ENCODE measurements at regions not wholly inside any gene's neighbourhood (a gene's known extent, or its start where the extent isn't known, plus 50 kb on each side); places are given as distances from the start of the nearest gene placed in this dataset.

DNA sequence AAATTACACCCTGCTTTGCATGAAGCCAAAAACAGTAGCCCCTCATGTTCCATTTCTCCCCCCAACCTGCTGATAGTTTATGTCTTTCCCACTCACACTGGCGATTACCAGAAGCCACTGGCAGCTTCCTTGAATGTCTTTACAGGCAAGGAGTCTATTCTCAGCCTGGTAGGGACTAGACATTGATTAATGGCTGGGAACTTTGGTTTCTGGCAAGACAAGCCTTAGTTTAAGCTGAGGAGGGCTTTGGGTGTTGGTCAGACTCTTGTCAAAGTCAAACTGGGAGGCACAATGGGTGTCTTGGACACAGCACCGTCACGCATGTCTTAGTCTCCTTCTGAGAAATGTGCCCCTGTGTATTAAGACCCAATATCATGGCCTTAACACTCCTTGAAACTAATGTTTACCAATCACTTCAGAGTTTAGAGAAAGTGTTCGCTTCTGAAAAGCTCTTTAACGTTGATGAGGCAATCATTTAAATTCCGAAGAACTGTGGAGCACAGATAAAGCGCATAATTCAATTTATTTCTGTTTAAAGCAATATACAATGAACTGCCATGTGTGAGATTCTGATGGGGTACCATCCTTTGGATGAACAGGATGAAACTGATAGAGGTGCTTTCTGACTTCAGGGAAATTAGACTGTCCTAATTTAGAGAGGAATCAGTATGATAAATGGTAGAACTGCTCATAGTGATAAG lies 53.9 kb upstream of the CPEB4 start:
- TF ChIP-seq ELF4 (CRISPR knock-in tag; IDR thresholded peaks at IDR 0.05; ENCODE audit: low read depth) (no peak), FOXK1 (CRISPR knock-in tag; IDR thresholded peaks at IDR 0.05) (no peak), SOX15 (CRISPR knock-in tag; IDR thresholded peaks at IDR 0.05) (no peak), SP1 (CRISPR knock-in tag; conservative IDR thresholded peaks at IDR 0.05) (no peak), NFYB (CRISPR knock-in tag; conservative IDR thresholded peaks at IDR 0.05; ENCODE audit: low read depth) (no peak), CREB1 (CRISPR knock-in tag; IDR thresholded peaks at IDR 0.05) (no peak), IRF2 (CRISPR knock-in tag; IDR thresholded peaks at IDR 0.05; ENCODE audit: borderline replicate concordance, low read depth) (no peak), NR3C1 (CRISPR knock-in tag; conservative IDR thresholded peaks at IDR 0.05; ENCODE audit: low read depth) (no peak)
- TF ChIP-seq, protein P1, sequence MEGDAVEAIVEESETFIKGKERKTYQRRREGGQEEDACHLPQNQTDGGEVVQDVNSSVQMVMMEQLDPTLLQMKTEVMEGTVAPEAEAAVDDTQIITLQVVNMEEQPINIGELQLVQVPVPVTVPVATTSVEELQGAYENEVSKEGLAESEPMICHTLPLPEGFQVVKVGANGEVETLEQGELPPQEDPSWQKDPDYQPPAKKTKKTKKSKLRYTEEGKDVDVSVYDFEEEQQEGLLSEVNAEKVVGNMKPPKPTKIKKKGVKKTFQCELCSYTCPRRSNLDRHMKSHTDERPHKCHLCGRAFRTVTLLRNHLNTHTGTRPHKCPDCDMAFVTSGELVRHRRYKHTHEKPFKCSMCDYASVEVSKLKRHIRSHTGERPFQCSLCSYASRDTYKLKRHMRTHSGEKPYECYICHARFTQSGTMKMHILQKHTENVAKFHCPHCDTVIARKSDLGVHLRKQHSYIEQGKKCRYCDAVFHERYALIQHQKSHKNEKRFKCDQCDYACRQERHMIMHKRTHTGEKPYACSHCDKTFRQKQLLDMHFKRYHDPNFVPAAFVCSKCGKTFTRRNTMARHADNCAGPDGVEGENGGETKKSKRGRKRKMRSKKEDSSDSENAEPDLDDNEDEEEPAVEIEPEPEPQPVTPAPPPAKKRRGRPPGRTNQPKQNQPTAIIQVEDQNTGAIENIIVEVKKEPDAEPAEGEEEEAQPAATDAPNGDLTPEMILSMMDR (IDR thresholded peaks at IDR 0.05) = no peak
- TF ChIP-seq, protein P2, sequence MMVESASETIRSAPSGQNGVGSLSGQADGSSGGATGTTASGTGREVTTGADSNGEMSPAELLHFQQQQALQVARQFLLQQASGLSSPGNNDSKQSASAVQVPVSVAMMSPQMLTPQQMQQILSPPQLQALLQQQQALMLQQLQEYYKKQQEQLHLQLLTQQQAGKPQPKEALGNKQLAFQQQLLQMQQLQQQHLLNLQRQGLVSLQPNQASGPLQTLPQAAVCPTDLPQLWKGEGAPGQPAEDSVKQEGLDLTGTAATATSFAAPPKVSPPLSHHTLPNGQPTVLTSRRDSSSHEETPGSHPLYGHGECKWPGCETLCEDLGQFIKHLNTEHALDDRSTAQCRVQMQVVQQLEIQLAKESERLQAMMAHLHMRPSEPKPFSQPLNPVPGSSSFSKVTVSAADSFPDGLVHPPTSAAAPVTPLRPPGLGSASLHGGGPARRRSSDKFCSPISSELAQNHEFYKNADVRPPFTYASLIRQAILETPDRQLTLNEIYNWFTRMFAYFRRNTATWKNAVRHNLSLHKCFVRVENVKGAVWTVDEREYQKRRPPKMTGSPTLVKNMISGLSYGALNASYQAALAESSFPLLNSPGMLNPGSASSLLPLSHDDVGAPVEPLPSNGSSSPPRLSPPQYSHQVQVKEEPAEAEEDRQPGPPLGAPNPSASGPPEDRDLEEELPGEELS (CRISPR knock-in tag; IDR thresholded peaks at IDR 0.05) = no peak
- TF ChIP-seq, protein P3, sequence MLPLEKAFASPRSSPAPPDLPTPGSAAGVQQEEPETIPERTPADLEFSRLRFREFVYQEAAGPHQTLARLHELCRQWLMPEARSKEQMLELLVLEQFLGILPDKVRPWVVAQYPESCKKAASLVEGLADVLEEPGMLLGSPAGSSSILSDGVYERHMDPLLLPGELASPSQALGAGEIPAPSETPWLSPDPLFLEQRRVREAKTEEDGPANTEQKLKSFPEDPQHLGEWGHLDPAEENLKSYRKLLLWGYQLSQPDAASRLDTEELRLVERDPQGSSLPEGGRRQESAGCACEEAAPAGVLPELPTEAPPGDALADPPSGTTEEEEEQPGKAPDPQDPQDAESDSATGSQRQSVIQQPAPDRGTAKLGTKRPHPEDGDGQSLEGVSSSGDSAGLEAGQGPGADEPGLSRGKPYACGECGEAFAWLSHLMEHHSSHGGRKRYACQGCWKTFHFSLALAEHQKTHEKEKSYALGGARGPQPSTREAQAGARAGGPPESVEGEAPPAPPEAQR (CRISPR knock-in tag; IDR thresholded peaks at IDR 0.05) = no peak
- TF ChIP-seq, protein P4, sequence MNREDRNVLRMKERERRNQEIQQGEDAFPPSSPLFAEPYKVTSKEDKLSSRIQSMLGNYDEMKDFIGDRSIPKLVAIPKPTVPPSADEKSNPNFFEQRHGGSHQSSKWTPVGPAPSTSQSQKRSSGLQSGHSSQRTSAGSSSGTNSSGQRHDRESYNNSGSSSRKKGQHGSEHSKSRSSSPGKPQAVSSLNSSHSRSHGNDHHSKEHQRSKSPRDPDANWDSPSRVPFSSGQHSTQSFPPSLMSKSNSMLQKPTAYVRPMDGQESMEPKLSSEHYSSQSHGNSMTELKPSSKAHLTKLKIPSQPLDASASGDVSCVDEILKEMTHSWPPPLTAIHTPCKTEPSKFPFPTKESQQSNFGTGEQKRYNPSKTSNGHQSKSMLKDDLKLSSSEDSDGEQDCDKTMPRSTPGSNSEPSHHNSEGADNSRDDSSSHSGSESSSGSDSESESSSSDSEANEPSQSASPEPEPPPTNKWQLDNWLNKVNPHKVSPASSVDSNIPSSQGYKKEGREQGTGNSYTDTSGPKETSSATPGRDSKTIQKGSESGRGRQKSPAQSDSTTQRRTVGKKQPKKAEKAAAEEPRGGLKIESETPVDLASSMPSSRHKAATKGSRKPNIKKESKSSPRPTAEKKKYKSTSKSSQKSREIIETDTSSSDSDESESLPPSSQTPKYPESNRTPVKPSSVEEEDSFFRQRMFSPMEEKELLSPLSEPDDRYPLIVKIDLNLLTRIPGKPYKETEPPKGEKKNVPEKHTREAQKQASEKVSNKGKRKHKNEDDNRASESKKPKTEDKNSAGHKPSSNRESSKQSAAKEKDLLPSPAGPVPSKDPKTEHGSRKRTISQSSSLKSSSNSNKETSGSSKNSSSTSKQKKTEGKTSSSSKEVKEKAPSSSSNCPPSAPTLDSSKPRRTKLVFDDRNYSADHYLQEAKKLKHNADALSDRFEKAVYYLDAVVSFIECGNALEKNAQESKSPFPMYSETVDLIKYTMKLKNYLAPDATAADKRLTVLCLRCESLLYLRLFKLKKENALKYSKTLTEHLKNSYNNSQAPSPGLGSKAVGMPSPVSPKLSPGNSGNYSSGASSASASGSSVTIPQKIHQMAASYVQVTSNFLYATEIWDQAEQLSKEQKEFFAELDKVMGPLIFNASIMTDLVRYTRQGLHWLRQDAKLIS (CRISPR knock-in tag; IDR thresholded peaks at IDR 0.05; ENCODE audit: borderline replicate concordance) = no peak
- TF ChIP-seq, protein P5, sequence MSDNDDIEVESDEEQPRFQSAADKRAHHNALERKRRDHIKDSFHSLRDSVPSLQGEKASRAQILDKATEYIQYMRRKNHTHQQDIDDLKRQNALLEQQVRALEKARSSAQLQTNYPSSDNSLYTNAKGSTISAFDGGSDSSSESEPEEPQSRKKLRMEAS (CRISPR knock-in tag; IDR thresholded peaks at IDR 0.05) = no peak

Data from WTC11 (cell line).